ENCODE measurements at regions not wholly inside any gene's neighbourhood (a gene's known extent, or its start where the extent isn't known, plus 50 kb on each side); places are given as distances from the start of the nearest gene placed in this dataset.
"Not testable (repeated sequence)": the region's sequence is repeated elsewhere in the genome, so short reads cannot be mapped to it uniquely, and the experiment has no call there.

DNA sequence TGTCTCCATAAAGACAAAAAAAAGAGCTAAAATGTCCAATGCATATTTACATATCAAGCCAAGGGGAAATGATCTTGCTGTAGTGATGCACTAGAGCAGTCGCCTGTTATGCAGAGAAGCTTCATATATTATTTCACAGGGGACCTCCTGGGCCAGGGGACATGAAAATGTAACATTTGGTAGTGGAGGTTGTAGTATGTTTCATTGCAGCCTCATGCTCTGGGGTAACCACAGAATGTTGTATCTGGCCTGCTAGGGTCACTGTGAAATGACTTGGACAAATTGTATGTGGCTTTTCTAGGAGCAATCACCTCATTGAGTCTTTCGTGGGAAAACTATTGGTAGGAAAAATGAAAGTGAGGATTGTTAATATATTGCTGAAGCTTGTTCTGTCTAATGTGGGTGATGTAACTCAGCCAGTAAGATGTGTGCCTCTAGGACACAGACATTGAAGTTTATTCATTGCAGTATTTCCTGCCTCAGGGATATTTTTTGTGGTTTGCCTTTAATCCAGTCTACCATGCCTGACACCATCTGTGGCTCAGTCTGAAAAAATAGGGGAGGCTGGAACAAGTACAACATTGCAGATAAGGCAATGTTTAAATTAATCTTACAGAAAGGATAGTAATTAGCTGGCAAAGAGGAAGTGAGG, 430.8 kb upstream of the TNC start:
- DNase-seq (ENCODE audit: low spot score): no peak
- in situ Hi-C loops (cut with MboI; ENCODE audit: low pct_unique_long_range_greater_than_20kb, low sequenced_read_pairs, unreplicated experiment): no loop called here
- TF ChIP-seq, protein P1, sequence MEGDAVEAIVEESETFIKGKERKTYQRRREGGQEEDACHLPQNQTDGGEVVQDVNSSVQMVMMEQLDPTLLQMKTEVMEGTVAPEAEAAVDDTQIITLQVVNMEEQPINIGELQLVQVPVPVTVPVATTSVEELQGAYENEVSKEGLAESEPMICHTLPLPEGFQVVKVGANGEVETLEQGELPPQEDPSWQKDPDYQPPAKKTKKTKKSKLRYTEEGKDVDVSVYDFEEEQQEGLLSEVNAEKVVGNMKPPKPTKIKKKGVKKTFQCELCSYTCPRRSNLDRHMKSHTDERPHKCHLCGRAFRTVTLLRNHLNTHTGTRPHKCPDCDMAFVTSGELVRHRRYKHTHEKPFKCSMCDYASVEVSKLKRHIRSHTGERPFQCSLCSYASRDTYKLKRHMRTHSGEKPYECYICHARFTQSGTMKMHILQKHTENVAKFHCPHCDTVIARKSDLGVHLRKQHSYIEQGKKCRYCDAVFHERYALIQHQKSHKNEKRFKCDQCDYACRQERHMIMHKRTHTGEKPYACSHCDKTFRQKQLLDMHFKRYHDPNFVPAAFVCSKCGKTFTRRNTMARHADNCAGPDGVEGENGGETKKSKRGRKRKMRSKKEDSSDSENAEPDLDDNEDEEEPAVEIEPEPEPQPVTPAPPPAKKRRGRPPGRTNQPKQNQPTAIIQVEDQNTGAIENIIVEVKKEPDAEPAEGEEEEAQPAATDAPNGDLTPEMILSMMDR (IDR thresholded peaks at IDR 0.05; ENCODE audit: extremely low read depth, insufficient read depth, missing control alignments): no peak

DNA sequence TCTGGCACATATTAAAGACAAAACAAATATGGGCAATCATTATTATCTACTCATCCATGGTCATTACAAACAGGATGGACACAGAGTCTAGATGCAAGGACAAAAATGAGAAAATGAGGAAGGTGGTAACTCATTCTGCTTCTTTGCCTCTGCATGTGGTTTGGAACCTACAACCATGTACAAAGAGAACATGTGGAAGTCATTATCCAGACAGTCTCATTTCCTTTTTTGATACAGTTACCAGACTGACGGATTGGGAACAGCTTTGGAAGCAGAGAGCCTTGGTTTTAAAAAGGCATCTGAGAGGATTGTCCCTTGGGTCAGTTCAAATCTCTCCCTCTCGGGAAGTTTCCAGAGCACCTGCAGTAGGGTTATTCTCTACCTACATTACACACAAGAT, 433.4 kb upstream of the TNC start:
- no peak for DNase-seq (ENCODE audit: low spot score)
- TF ChIP-seq, protein P1 (IDR thresholded peaks at IDR 0.05; ENCODE audit: extremely low read depth, insufficient read depth, missing control alignments): no peak
- in situ Hi-C loops (cut with MboI; ENCODE audit: low pct_unique_long_range_greater_than_20kb, low sequenced_read_pairs, unreplicated experiment): no loop called here

DNA sequence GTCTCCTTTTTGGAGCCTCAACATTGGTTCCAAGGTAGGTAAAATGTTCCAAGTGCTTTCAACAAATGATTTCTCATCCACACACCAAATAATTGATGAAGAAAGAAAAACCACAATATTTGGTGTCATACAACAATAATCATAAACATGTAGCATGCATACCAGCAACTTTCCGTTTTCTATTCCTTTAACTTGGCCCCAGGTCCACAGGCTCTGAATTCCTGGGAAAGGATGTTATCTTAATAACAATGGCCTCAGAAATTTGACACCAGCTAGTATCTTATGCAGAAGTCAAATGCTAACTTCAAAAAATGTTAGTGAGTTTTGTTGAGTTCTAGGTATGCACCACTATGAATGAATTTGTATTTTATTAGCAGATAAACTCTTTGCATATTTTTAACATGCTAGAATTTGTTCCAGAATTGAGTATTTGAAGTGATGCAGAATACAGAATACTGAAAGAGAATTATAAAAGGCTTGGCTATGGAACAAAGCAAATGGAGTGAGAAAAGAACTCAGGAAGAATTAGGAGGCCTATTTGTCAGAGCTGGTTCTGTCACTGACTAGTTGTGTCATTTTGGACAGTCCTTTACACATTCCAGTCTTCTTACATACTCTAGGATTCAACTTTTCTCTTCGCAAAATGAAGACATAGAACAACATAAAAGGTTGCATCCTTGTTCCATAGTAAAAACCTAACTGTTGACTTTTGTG, 435.3 kb upstream of the TNC start:
- in situ Hi-C loops (cut with MboI; ENCODE audit: low pct_unique_long_range_greater_than_20kb, low sequenced_read_pairs, unreplicated experiment): no loop called here
- DNase-seq (ENCODE audit: low spot score): no peak
- TF ChIP-seq, protein P1 (IDR thresholded peaks at IDR 0.05; ENCODE audit: extremely low read depth, insufficient read depth, missing control alignments): no peak

DNA sequence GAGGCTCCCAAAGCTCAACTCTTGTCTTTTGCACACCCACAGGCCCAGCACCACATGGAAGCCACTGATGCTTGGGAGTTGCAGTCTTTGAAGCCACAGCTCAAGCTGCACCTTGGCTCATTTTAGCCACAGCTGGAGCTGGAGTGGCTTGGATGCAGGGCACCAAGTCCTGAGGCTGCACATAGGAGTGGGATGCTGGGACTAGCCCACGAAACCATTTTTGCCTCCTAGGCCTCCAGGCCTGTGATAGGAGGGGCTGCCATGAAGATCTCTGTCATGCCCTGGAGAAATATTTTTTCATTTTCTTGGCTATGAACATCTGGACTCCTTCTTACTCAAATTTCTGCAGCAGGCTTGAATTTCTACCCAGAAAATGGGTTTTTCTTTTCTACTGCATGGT, 438.5 kb upstream of the TNC start:
- DNase-seq (ENCODE audit: low spot score): no peak
- TF ChIP-seq, protein P1 (IDR thresholded peaks at IDR 0.05; ENCODE audit: extremely low read depth, insufficient read depth, missing control alignments): no peak
- in situ Hi-C loops (cut with MboI; ENCODE audit: low pct_unique_long_range_greater_than_20kb, low sequenced_read_pairs, unreplicated experiment): no loop called here

DNA sequence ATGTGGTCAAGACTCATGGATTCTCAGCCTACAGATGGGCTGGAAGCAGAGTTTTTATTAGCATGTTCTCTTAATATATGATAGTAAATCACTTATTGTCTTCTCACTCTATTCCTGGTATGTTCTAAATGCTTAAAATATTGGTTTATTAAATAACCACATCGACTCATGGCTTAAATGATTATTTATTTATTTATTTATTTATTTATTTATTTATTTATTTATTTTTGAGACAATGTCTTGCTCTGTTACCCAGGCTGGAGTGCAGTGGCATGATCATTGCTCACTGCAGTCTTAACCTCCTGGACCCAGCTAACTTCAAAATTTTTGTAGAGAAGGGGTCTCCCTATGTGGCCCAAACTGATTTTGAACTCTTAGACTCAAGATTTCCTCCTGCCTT, 457.2 kb upstream of the TNC start:
- no peak for DNase-seq (ENCODE audit: low spot score)
- TF ChIP-seq, protein P1 (IDR thresholded peaks at IDR 0.05; ENCODE audit: extremely low read depth, insufficient read depth, missing control alignments): no peak
- in situ Hi-C loops (cut with MboI; ENCODE audit: low pct_unique_long_range_greater_than_20kb, low sequenced_read_pairs, unreplicated experiment): no loop called here

DNA sequence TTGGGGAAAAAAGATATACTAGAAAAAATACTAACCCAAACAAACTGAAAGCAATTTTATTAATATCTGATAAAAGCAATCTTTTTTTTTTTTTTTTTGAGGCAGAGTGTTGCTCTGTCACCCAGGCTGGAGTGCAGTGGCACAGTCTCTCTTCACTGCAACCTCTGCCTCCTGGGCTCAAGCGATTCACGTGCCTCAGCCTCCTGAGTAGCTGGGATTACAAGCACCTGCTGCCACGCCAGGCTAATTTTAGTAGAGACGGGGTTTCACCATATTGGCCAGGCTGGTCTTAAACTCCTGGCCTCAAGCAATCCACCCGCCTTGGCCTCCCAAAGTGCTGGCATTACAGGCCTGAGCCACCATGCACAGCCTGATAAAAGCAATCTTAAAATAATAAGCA, 467.5 kb upstream of the TNC start:
- DNase-seq (ENCODE audit: low spot score); in situ Hi-C loops (cut with MboI; ENCODE audit: low pct_unique_long_range_greater_than_20kb, low sequenced_read_pairs, unreplicated experiment): not testable (repeated sequence)

DNA sequence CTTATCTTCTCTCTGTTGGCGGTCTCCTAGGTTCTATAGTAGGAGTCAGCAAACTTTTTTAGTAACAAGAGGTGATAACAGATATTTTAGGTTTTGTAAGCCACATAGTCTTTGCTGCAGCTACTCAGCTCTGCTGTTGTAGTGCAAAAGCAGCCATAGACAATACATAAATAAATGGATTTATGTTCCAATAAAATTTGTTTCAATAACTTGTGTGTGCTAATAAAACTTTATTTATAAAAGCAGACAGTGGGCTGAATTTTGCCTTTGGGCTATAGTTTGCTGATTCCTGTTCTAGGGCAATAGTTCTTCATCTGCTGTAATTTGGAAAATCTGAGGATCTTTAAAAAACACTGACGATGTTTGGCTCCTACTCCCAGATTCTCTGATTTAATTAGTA, 469.4 kb upstream of the TNC start:
- TF ChIP-seq, protein P1 (IDR thresholded peaks at IDR 0.05; ENCODE audit: extremely low read depth, insufficient read depth, missing control alignments): no peak
- DNase-seq (ENCODE audit: low spot score): no peak
- in situ Hi-C loops (cut with MboI; ENCODE audit: low pct_unique_long_range_greater_than_20kb, low sequenced_read_pairs, unreplicated experiment): no loop called here
